Stimulated activated CD8-positive, alpha-beta memory T cell treated with anti-CD3 and anti-CD28 coated beads, Interleukin-15, amount 100 ng/mL, for 4 hours (primary cell): ENCODE measurements at regions not wholly inside any gene's neighbourhood (a gene's known extent, or its start where the extent isn't known, plus 50 kb on each side); places are given as distances from the start of the nearest gene placed in this dataset.

Experiments
- DNase-seq, 2 donors: peaks; one replicate each; pipeline ENCODE4 v3.0.0-alpha.2; 2020; ENCODE audit warnings: low read depth in 2 of 2

GRCh38 chr6:139860203-139860602 lies 485.8 kb upstream of the CITED2 start:
- DNase-seq: no peak

- DNase-seq: no peak
Measured at GRCh38 chr6:139858429-139858828, 484.0 kb upstream of the CITED2 start.

- DNase-seq: no peak
Measured at GRCh38 chr6:139857143-139857542, 482.7 kb upstream of the CITED2 start.

GRCh38 chr6:139856562-139856961 lies 482.1 kb upstream of the CITED2 start:
- DNase-seq: no peak

GRCh38 chr6:139855671-139856311 lies 481.3 kb upstream of the CITED2 start:
- no peak for DNase-seq

- no peak for DNase-seq
Measured at GRCh38 chr6:139853302-139853992, 479.0 kb upstream of the CITED2 start.

- no peak for DNase-seq
Measured at GRCh38 chr6:139852488-139853140, 478.2 kb upstream of the CITED2 start.

- no peak for DNase-seq
Measured at GRCh38 chr6:139852067-139852466, 477.6 kb upstream of the CITED2 start.

GRCh38 chr6:139851206-139851605 lies 476.8 kb upstream of the CITED2 start:
- DNase-seq: no peak

- DNase-seq: no peak
Measured at GRCh38 chr6:139850512-139850911, 476.1 kb upstream of the CITED2 start.

- no peak for DNase-seq
Measured at GRCh38 chr6:139847457-139847813, 473.0 kb upstream of the CITED2 start.

GRCh38 chr6:139846538-139847456 lies 472.3 kb upstream of the CITED2 start:
- DNase-seq: no peak

GRCh38 chr6:139844907-139845306 lies 470.5 kb upstream of the CITED2 start:
- no peak for DNase-seq

- DNase-seq: no peak
Measured at GRCh38 chr6:139841794-139842215, 467.4 kb upstream of the CITED2 start.

GRCh38 chr6:139839506-139840156 lies 465.2 kb upstream of the CITED2 start:
- no peak for DNase-seq

- no peak for DNase-seq
Measured at GRCh38 chr6:139834232-139834631, 459.8 kb upstream of the CITED2 start.

GRCh38 chr6:139833592-139833991 lies 459.1 kb upstream of the CITED2 start:
- DNase-seq: no peak

- DNase-seq: no peak
Measured at GRCh38 chr6:139832493-139833305, 458.3 kb upstream of the CITED2 start.

GRCh38 chr6:139829576-139829975 lies 455.1 kb upstream of the CITED2 start:
- DNase-seq: no peak

- DNase-seq: no peak
Measured at GRCh38 chr6:139828751-139829519, 454.5 kb upstream of the CITED2 start.
